Testis (tissue), 2 donors: ENCODE measurements at regions not wholly inside any gene's neighbourhood (a gene's known extent, or its start where the extent isn't known, plus 50 kb on each side); places are given as distances from the start of the nearest gene placed in this dataset.

Experiments used
- CTCF ChIP-seq, 3 experiments: fragments of 450-650 bp in 2 of 3; fragments of 200-600 bp in 1 of 3; sonication (generic) in 1 of 3; IDR thresholded peaks; one replicate each; pipeline ENCODE4 v1.5.1; 2016 to 2019; ENCODE audit warnings: antibody characterized with exemption in 3 of 3, mild to moderate bottlenecking in 2 of 3, moderate library complexity in 1 of 3
- POLR2A ChIP-seq: fragments of 450-650 bp; IDR thresholded peaks from one replicate; pipeline ENCODE4 v1.6.1; 2017; ENCODE audit warnings: antibody characterized with exemption, mild to moderate bottlenecking, moderate library complexity

GRCh38 chr20:60787276-60787675 lies 464.8 kb upstream of the CDH4 start:
- TF ChIP-seq CTCF (IDR thresholded peaks at IDR 0.05) (no peak), POLR2A (no peak)
